Dermis microvascular lymphatic vessel endothelial cell (primary cell): ENCODE measurements at regions not wholly inside any gene's neighbourhood (a gene's known extent, or its start where the extent isn't known, plus 50 kb on each side); places are given as distances from the start of the nearest gene placed in this dataset.
"Not testable (repeated sequence)": the region's sequence is repeated elsewhere in the genome, so short reads cannot be mapped to it uniquely, and the experiment has no call there.

Experiments
- DNase-seq, 2 donors: peaks; one replicate each; pipeline versions ENCODE4 v3.0.0 to v3.0.0-alpha.2; 2010; ENCODE audit warnings: low read depth in 2 of 2

- DNase-seq, result no peak
Observed at GRCh38 chrY:21033363-21033762, 277.5 kb downstream of the RPS4Y2 start.

- DNase-seq, result no peak
Observed at GRCh38 chrY:21034151-21035061, 278.5 kb downstream of the RPS4Y2 start.

DNA sequence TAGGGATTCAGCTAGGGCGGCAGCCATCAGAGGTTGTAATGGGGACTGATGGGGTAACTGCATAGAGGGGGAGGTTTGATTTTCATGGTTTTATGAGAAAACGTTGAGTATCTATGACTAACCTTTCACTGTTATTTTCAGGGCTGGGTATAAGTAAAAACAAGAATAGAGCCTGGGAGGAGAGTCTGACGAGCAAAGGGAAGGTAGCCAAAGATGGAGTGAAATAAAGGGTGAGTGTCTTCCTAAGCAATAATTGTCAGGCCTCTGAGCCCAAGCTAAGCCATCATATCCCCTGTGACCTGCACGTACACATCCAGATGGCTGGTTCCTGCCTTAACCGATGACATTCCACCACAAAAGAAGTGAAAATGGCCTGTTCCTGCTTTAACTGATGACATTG lies 281.5 kb downstream of the RPS4Y2 start:
- not testable (repeated sequence) for DNase-seq

DNA sequence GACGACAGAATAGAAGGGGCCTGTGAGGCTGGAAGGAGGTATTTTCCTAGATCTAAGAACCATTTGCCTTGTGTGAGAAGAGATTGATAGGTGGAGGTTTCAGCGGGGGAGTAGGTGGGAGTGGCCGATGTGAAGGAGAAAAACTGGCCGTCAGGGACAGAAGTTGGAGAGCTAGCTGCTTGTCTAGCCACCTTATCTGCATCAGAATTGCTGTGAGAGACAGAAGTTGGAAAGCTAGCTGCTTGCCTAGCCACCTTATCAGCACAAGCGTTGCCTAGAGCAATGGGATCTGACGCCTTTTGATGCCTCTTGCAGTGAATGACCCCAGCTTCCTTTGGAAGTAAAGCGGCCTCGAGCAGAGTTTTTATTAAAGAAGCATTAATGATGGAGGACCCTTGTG lies 283.9 kb downstream of the RPS4Y2 start:
- no peak for DNase-seq

DNA sequence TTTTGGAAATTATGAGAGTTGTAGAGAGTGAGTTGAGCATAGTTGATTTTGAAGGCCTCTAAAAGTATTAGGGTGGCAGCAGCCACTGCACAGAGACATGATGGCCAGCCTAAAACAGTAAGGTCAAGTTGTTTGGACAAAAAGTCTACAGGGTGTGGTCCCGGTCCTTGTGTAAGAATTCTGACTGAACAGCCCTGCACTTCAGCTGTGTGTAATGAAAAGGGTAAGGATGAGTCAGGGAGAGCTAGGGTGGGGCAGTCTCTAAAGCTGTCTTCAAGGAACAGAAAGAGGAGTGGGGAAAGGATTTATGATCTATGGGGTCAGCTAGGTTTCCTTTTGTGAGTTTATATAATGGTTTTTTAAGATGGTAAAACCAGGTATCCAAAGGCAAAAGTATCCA lies 284.8 kb downstream of the RPS4Y2 start:
- not testable (repeated sequence) for DNase-seq

GRCh38 chrY:21073079-21073478 lies 317.2 kb downstream of the RPS4Y2 start:
- no peak for DNase-seq

GRCh38 chrY:21073641-21074260 lies 317.8 kb downstream of the RPS4Y2 start:
- no peak for DNase-seq

DNA sequence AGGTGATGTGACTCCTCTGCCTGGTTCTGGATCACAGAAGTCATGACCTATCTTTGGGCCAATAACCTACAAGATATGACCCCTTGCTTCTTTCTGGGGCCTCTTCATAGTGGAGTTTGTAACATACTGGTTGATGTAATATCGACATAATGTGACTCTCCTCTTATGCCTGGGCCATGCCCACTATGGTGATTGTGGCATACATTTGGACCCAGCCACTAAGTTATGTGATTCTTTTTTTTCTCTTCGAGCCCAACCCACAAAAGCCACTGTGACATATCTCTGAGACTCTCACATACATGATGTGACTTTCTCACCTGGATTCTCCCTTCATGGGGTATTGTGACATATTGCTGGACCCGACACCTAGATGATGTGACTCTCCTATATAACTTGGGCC lies 319.8 kb downstream of the RPS4Y2 start:
- no peak for DNase-seq

GRCh38 chrY:21079670-21080069 lies 323.8 kb downstream of the RPS4Y2 start:
- DNase-seq, result no peak

DNA sequence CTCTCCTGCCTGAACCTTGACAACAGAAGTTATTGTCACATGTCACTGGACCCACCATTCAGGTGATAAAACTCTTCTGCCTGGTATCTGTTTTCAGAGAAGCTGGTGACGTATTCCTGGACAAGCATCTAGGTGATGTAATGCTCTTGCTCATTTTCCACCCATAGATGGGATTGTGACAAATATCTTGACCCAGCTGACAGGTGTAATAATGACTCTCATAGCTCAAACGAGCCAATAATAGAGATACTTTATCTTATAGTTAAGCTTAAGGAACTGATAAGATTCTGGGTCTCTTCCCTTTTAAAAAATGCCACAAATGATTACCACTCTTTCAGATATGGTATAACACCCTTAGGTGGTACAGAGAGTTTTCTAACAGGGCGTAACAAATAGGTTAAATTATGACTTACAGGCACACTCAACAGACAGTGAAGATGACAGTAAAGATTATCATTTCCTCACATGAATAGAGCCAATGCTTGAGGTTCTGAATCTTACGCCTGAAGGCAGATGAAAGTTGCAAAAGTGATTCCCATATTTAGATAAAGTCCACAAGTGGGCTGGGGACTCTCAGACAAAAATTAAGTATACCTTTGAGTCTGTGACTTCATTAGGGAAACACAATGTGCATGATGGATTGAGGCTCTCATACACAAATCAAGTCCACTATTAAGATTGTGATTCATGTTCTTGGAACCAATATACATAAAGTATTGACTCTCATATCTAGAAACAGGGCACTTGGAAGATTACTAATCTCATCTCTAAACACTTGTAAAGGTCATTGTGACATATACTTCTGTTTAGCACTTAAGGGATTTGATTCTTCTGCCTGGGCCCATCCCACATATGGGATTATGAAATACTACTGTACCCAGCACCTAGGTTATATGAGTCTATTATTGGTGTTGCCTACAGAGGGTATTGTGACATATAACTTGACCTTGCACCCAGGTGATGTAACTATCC lies 326.0 kb downstream of the RPS4Y2 start:
- DNase-seq, result no peak

- DNase-seq, result no peak
Observed at GRCh38 chrY:21082639-21083038, 326.7 kb downstream of the RPS4Y2 start.

DNA sequence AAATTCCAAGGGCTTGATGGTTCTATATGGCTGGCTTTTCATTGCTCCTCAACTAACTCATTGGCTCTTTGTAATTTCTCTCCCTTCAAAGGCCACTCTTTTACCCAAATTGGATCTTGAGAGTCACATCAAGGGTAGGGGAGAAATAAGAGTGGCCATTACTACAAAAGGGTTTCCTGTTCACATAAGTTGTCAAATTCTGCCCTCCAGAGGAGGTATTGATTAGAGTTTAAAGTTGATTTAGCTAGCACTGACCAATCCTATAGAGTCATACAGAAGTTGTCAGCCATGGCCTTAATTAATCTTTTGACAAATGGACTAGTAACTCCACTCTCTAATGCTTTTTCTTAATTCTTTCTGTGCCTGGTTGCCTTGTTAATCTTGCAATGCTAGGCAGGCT lies 336.0 kb downstream of the RPS4Y2 start:
- DNase-seq, result no peak

DNA sequence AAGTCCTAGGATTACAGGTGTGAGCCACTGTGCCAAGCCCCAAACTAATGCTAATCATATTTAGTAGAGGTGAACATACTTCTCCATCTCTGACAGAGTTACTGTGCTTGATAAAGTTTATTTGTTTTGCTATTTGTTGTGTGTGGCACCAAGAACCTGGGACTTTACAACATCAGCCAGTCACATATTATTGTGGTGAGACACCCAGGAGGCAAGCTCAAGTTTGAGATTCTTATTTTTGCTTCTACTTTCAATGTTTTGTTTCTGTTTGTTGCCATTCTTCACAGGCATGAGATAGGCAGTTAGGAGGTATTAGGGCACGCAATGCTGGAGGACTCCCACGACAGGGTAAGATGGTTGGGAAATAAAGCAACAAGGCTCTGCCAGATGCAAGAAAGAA lies 346.6 kb downstream of the RPS4Y2 start:
- no peak for DNase-seq

GRCh38 chrY:21103885-21104284 lies 348.0 kb downstream of the RPS4Y2 start:
- DNase-seq, result no peak

DNA sequence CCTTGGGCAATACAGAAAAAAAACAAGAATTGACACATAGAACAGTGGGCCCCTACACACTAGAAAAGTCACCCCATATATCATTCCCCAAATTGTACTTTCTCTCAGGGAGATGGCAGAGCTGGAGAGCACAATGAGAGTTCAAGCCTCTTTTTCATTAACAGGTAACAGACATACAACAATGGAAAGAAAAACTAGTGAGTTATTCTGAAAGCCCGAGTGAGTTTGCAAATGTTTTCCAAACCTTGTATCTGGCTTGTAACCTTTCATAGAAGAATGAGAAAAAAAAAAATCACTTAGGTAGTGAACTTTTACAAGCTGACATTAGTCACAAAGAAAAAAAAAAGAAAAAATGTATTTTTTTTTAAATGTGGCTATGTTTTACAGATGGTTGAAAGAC lies 349.6 kb downstream of the RPS4Y2 start:
- DNase-seq, result no peak

DNA sequence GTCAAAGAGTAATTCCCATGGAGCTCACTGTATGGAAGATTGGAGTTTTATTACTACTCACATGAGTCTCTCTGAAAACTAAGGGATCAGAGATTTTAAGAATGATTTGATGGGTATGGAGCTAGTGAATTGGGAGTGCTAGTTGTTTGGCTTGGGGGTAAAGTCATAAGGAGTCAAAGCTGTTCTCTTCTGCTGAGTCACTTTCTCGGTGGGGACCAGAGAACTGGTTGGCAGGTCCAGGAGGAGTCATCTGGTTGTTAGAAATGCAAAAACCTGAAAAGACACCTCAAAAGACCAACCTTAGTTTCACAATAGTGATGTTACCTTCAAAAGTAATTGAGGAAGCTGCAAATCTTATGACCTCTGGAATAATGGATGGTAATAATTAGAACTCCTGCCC lies 355.4 kb downstream of the RPS4Y2 start:
- no peak for DNase-seq

GRCh38 chrY:21121065-21121464 lies 365.2 kb downstream of the RPS4Y2 start:
- no peak for DNase-seq

- DNase-seq, result no peak
Observed at GRCh38 chrY:21135591-21135990, 375.5 kb upstream of the RBMY1B start.

- DNase-seq, result no peak
Observed at GRCh38 chrY:21138056-21138758, 372.9 kb upstream of the RBMY1B start.

DNA sequence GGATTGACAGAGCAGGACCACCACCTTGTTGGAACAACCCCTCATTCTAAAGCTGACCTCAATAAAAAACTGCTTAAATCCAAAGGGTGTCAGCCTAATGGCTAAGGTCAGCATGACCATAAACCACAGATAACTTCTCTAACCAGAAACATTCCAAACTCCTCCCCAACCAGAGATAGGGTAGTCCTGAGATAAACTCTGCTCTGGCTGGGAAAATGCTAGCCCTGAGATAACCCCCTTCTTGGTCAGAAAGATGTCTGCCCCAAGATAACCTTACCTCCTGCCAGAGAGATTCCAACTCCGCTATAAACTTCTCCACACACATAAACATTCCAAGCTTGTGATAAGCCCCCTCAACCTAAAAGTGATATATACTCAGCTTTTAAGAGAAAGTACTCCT lies 364.8 kb upstream of the RBMY1B start:
- no peak for DNase-seq

- DNase-seq, result no peak
Observed at GRCh38 chrY:21149971-21150370, 361.2 kb upstream of the RBMY1B start.
